K562 (cell line): ENCODE measurements at regions not wholly inside any gene's neighbourhood (a gene's known extent, or its start where the extent isn't known, plus 50 kb on each side); places are given as distances from the start of the nearest gene placed in this dataset.

Experiments used
- CBX1 ChIP-seq: sonication (generic); IDR thresholded peaks from 2 replicates; pipeline ENCODE4 v1.6.1; 2016; ENCODE audit warnings: antibody characterized with exemption, low read depth, mild to moderate bottlenecking
- E2F6 ChIP-seq, 2 experiments: IDR thresholded peaks; 2 replicates each; pipeline ENCODE4 v1.6.1; 2011; ENCODE audit warnings: borderline replicate concordance in 1 of 2, control low read depth in 1 of 2, low read depth in 1 of 2, low read length in 1 of 2, mild to moderate bottlenecking in 1 of 2, mixed read lengths in 1 of 2, moderate library complexity in 1 of 2; ENCODE audit not compliant: insufficient read depth in 1 of 2, insufficient read length in 1 of 2, poor library complexity in 1 of 2, severe bottlenecking in 1 of 2; ENCODE audit errors: extremely low read depth in 1 of 2
- HMG20B ChIP-seq: fragments of 250-450 bp; sonication (Bioruptor Pico); IDR thresholded peaks from 2 replicates; pipeline ENCODE4 v1.5.0; 2021; ENCODE audit warnings: mild to moderate bottlenecking
- JUNB ChIP-seq: fragments of 450-650 bp; formaldehyde crosslinking; conservative IDR thresholded peaks from 2 replicates; pipeline ENCODE4 v1.4.0; 2020; ENCODE audit warnings: mild to moderate bottlenecking
- KLF16 ChIP-seq: IDR thresholded peaks from 2 replicates; pipeline ENCODE4 v1.6.1; 2016; ENCODE audit warnings: antibody characterized with exemption
- RNF2 ChIP-seq: sonication (generic); IDR thresholded peaks from 2 replicates; pipeline ENCODE4 v1.6.1; 2016
- SMC3 ChIP-seq: conservative IDR thresholded peaks from 2 replicates; pipeline ENCODE4 v1.6.1; 2011; ENCODE audit warnings: low read depth, low read length, improper control_type of control experiment; ENCODE audit not compliant: insufficient read depth
- SPI1 ChIP-seq: IDR thresholded peaks from 2 replicates; pipeline ENCODE4 v1.6.1; 2011; ENCODE audit warnings: low read depth, low read length, control low read depth, borderline replicate concordance
- ZBTB7A ChIP-seq: IDR thresholded peaks from 2 replicates; pipeline ENCODE4 v1.6.1; 2011; ENCODE audit warnings: low read depth, mild to moderate bottlenecking, low read length, moderate library complexity, borderline replicate concordance; ENCODE audit not compliant: control insufficient read depth
- ZKSCAN1 ChIP-seq: fragments of 150-350 bp; IDR thresholded peaks from 2 replicates; pipeline ENCODE4 v1.6.1; 2016; ENCODE audit warnings: low read depth, low read length

DNA sequence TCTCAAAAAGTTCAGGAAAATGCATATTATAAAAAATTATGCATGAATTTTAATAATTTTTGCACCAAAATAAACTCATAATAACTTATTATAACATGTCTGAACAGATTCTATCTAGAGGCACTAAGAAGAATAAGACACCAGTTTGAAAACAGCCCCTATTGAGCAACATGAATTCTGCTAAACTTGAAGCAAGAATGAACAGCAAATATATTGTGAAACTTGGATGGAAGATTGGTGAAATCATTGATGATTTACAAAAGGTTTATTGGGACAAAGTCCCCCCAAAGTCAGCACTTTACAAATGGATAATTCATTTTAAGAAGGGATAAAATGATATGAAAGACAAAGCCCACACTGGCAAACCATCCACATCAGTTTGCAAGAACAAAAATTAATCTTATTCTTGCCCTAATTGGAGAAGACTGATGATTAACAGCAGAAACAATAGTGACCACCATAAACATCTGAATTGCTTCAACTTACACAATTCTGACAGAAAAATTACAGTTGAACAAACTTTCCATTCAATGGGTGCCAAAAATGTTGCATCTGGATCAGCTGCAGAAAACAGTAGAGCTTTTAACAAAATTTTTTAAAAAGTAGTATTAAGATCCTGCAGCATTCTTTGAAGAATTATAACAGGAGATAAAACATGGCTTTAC is 257.5 kb upstream of the FAT3 start:
- TF ChIP-seq SMC3: no peak
- TF ChIP-seq ZBTB7A: no peak
- TF ChIP-seq CBX1: no peak
- no peak for TF ChIP-seq JUNB
- TF ChIP-seq KLF16: no peak
- TF ChIP-seq HMG20B (CRISPR knock-in tag): no peak
- TF ChIP-seq SPI1: no peak
- no peak for TF ChIP-seq E2F6 (IDR thresholded peaks at IDR 0.05; ENCODE audit: borderline replicate concordance in 1 of 2, extremely low read depth in 1 of 2, insufficient read depth in 1 of 2, insufficient read length in 1 of 2, low read depth in 1 of 2, low read length in 1 of 2, poor library complexity in 1 of 2, severe bottlenecking in 1 of 2)
- no peak for TF ChIP-seq RNF2
- no peak for TF ChIP-seq ZKSCAN1
